ENCODE measurements at regions not wholly inside any gene's neighbourhood (a gene's known extent, or its start where the extent isn't known, plus 50 kb on each side); places are given as distances from the start of the nearest gene placed in this dataset.
"Not testable (repeated sequence)": the region's sequence is repeated elsewhere in the genome, so short reads cannot be mapped to it uniquely, and the experiment has no call there.

GRCh38 chr2:194834371-194834770 lies 822.7 kb upstream of the SLC39A10 start:
- TF ChIP-seq BCL3 (IDR thresholded peaks at IDR 0.05); PBX3 (IDR thresholded peaks at IDR 0.05); MAZ (IDR thresholded peaks at IDR 0.05; ENCODE audit: borderline replicate concordance, low read depth, low read length); MAX (IDR thresholded peaks at IDR 0.05); CTCF (IDR thresholded peaks at IDR 0.05); CEBPB (IDR thresholded peaks at IDR 0.05); RAD21 (conservative IDR thresholded peaks at IDR 0.05 in 1 of 2, IDR thresholded peaks at IDR 0.05 in 1 of 2); SMC3 (IDR thresholded peaks at IDR 0.05); HMGXB4 (CRISPR knock-in tag; IDR thresholded peaks at IDR 0.05; ENCODE audit: borderline replicate concordance); POLR2A (IDR thresholded peaks at IDR 0.05; ENCODE audit: low read length); ZSCAN20 (CRISPR knock-in tag; IDR thresholded peaks at IDR 0.05); FOSB (CRISPR knock-in tag; IDR thresholded peaks at IDR 0.05); REST (IDR thresholded peaks at IDR 0.05): not testable (repeated sequence)
